Naive thymus-derived CD4-positive, alpha-beta T cell (primary cell): ENCODE measurements at regions not wholly inside any gene's neighbourhood (a gene's known extent, or its start where the extent isn't known, plus 50 kb on each side); places are given as distances from the start of the nearest gene placed in this dataset.

Experiments used
- ATAC-seq: fragments of 150-1000 bp; cut with Tn5 transposase; 2 replicates; pipeline ENCODE4 v1.10.0; 2021; ENCODE audit warnings: mild to moderate bottlenecking, moderate library complexity
- CTCF ChIA-PET: fragments of 350-600 bp; sonication (Branson Sonifier 250); formaldehyde crosslinking; loops from one replicate; lab custom pipeline; 2021; ENCODE audit warnings: antibody characterized with exemption; lab: Charles Lee
- POLR2A ChIA-PET: fragments of 350-600 bp; sonication (Branson Sonifier 250); formaldehyde crosslinking; loops from one replicate; lab custom pipeline; 2021; ENCODE audit warnings: antibody characterized with exemption, inconsistent platforms; lab: Charles Lee
- DNase-seq, 9 donors: peaks; one replicate each; pipeline versions ENCODE4 v3.0.0 to v3.0.0-alpha.2; 2020 to 2022; ENCODE audit warnings: mixed read lengths in 1 of 9
- H3K27ac ChIP-seq: one replicate; pipeline ENCODE4 v1.7.0; 2013; ENCODE audit warnings: mild to moderate bottlenecking, low read depth, low read length, moderate library complexity
- H3K27me3 ChIP-seq, 2 donors: one replicate each; pipeline ENCODE4 v1.7.0; 2013; ENCODE audit warnings: low read length in 2 of 2, mild to moderate bottlenecking in 2 of 2, moderate library complexity in 2 of 2; ENCODE audit not compliant: control insufficient read depth in 2 of 2, insufficient read depth in 2 of 2
- H3K36me3 ChIP-seq, 3 experiments: 1 replicate in 2 of 3; 2 replicates in 1 of 3; pipeline ENCODE4 v1.7.0; 2013; ENCODE audit warnings: low read length in 3 of 3, mild to moderate bottlenecking in 3 of 3, moderate library complexity in 1 of 3; ENCODE audit not compliant: insufficient read depth in 3 of 3, control insufficient read depth in 2 of 3
- H3K4me1 ChIP-seq, 2 donors: one replicate each; pipeline ENCODE4 v1.7.0; 2013; ENCODE audit warnings: low read length in 2 of 2, mild to moderate bottlenecking in 2 of 2, moderate library complexity in 1 of 2; ENCODE audit not compliant: control insufficient read depth in 2 of 2, insufficient read depth in 2 of 2
- H3K4me3 ChIP-seq: 2 replicates; pipeline ENCODE4 v1.7.0; 2013; ENCODE audit warnings: mild to moderate bottlenecking, low read length
- H3K9me3 ChIP-seq, 3 experiments: 1 replicate in 2 of 3; 2 replicates in 1 of 3; pipeline ENCODE4 v1.7.0; 2013; ENCODE audit warnings: low read length in 3 of 3; ENCODE audit not compliant: control insufficient read depth in 2 of 3
- H3K27ac Mint-ChIP-seq, 9 donors: one replicate each; pipeline ENCODE4 v1.8.0; 2020 to 2022; ENCODE audit warnings: mixed read lengths in 9 of 9, mild to moderate bottlenecking in 8 of 9, moderate library complexity in 5 of 9, inconsistent platforms in 2 of 9
- H3K27me3 Mint-ChIP-seq, 5 donors: one replicate each; pipeline ENCODE4 v1.8.0; 2021 to 2022; ENCODE audit warnings: mixed read lengths in 5 of 5, mild to moderate bottlenecking in 1 of 5
- H3K36me3 Mint-ChIP-seq, 5 donors: one replicate each; pipeline ENCODE4 v1.8.0; 2020 to 2022; ENCODE audit warnings: mixed read lengths in 5 of 5, mild to moderate bottlenecking in 3 of 5, inconsistent platforms in 1 of 5
- H3K4me1 Mint-ChIP-seq, 7 donors: one replicate each; pipeline ENCODE4 v1.8.0; 2020 to 2022; ENCODE audit warnings: mixed read lengths in 7 of 7, mild to moderate bottlenecking in 3 of 7, inconsistent platforms in 1 of 7
- H3K4me3 Mint-ChIP-seq, 10 donors: one replicate each; pipeline ENCODE4 v1.8.0; 2020 to 2022; ENCODE audit warnings: mild to moderate bottlenecking in 10 of 10, mixed read lengths in 10 of 10, moderate library complexity in 6 of 10, inconsistent platforms in 2 of 10
- H3K9me3 Mint-ChIP-seq, 11 donors: one replicate each; pipeline ENCODE4 v1.8.0; 2020 to 2022; ENCODE audit warnings: mixed read lengths in 11 of 11, mild to moderate bottlenecking in 4 of 11, inconsistent platforms in 1 of 11, moderate library complexity in 1 of 11
- intact Hi-C, 2 donors: fragments of 100-400 bp; cut with micrococcal nuclease; formaldehyde crosslinking; loops; one replicate each; pipeline ENCODE4 v1.15.1; 2023

GRCh38 chr2:167424803-167425755 is 536.8 kb downstream of the XIRP2 start:
- H3K27ac Mint-ChIP-seq, result no peak overlapping the region
- DNase-seq (no peak), ATAC-seq (no peak)
- H3K4me3 Mint-ChIP-seq, result no peak overlapping the region
- Histone ChIP-seq H3K9me3 (no peaks in the 10 kb centered on the region), H3K27me3 (no peaks in the 10 kb centered on the region), H3K4me3 (no peak overlapping the region), H3K4me1 (no peaks in the 10 kb centered on the region), H3K27ac (no peak overlapping the region), H3K36me3 (no peaks in the 10 kb centered on the region)
- peaks cover 0 to 4% (median 0%) of the 10 kb centered on the region in 5 donors for H3K27me3 Mint-ChIP-seq
- no peaks in the 10 kb centered on the region for H3K36me3 Mint-ChIP-seq
- CTCF ChIA-PET, result no interaction called here
- no peaks in the 10 kb centered on the region for H3K4me1 Mint-ChIP-seq
- POLR2A ChIA-PET, result no interaction called here
- intact Hi-C loops, result no loop called here
- H3K9me3 Mint-ChIP-seq, result peaks cover 0 to 15% (median 2%) of the 10 kb centered on the region in 11 donors

- Histone ChIP-seq H3K36me3 (no peaks in the 10 kb centered on the region), H3K9me3 (no peaks in the 10 kb centered on the region), H3K27me3 (no peaks in the 10 kb centered on the region), H3K4me1 (no peaks in the 10 kb centered on the region), H3K4me3 (no peak overlapping the region), H3K27ac (no peak overlapping the region)
- intact Hi-C loops, result no loop called here
- DNase-seq, result no peak
- ATAC-seq, result no peak
- peaks cover 0 to 14% (median 2%) of the 10 kb centered on the region in 11 donors for H3K9me3 Mint-ChIP-seq
- H3K4me1 Mint-ChIP-seq, result no peaks in the 10 kb centered on the region
- POLR2A ChIA-PET, result no interaction called here
- no peaks in the 10 kb centered on the region for H3K36me3 Mint-ChIP-seq
- H3K27me3 Mint-ChIP-seq, result peaks cover 0 to 4% (median 0%) of the 10 kb centered on the region in 5 donors
- no peak overlapping the region for H3K27ac Mint-ChIP-seq
- CTCF ChIA-PET, result no interaction called here
- no peak overlapping the region for H3K4me3 Mint-ChIP-seq
These were observed 535.9 kb downstream of the XIRP2 start for GRCh38 chr2:167424221-167424620.

GRCh38 chr2:167423731-167424130 is 535.5 kb downstream of the XIRP2 start:
- ChIA-PET CTCF (no interaction called here), POLR2A (no interaction called here)
- Mint-ChIP-seq H3K9me3 (peaks cover 0 to 14% (median 2%) of the 10 kb centered on the region in 11 donors), H3K4me1 (no peaks in the 10 kb centered on the region), H3K27me3 (peaks cover 0 to 4% (median 0%) of the 10 kb centered on the region in 5 donors), H3K36me3 (no peaks in the 10 kb centered on the region), H3K4me3 (no peak overlapping the region), H3K27ac (no peak overlapping the region)
- DNase-seq (no peak), ATAC-seq (no peak)
- Histone ChIP-seq H3K27me3 (no peaks in the 10 kb centered on the region), H3K4me1 (no peaks in the 10 kb centered on the region), H3K36me3 (no peaks in the 10 kb centered on the region), H3K4me3 (no peak overlapping the region), H3K27ac (no peak overlapping the region), H3K9me3 (no peaks in the 10 kb centered on the region)
- intact Hi-C loops, result no loop called here

GRCh38 chr2:167420211-167420610 is 531.9 kb downstream of the XIRP2 start:
- Mint-ChIP-seq H3K27ac (no peak overlapping the region), H3K4me1 (no peaks in the 10 kb centered on the region), H3K9me3 (peaks cover 0 to 13% (median 2%) of the 10 kb centered on the region in 11 donors), H3K36me3 (no peaks in the 10 kb centered on the region), H3K27me3 (peaks cover 0 to 4% (median 0%) of the 10 kb centered on the region in 5 donors), H3K4me3 (no peak overlapping the region)
- Histone ChIP-seq H3K27ac (no peak overlapping the region), H3K27me3 (no peaks in the 10 kb centered on the region), H3K9me3 (no peaks in the 10 kb centered on the region), H3K36me3 (no peaks in the 10 kb centered on the region), H3K4me1 (no peaks in the 10 kb centered on the region), H3K4me3 (no peak overlapping the region)
- ChIA-PET CTCF (no interaction called here), POLR2A (no interaction called here)
- intact Hi-C loops, result no loop called here
- ATAC-seq (no peak), DNase-seq (no peak)

GRCh38 chr2:167415068-167415467 is 526.8 kb downstream of the XIRP2 start:
- peaks cover 0 to 38% (median 5%) of the 10 kb centered on the region in 11 donors for H3K9me3 Mint-ChIP-seq
- no peak overlapping the region for H3K27ac Mint-ChIP-seq
- no peak for DNase-seq
- H3K4me1 Mint-ChIP-seq, result no peaks in the 10 kb centered on the region
- POLR2A ChIA-PET, result no interaction called here
- H3K4me3 Mint-ChIP-seq, result no peak overlapping the region
- no peaks in the 10 kb centered on the region for H3K36me3 ChIP-seq
- H3K4me3 ChIP-seq, result no peak overlapping the region
- H3K4me1 ChIP-seq, result no peaks in the 10 kb centered on the region
- intact Hi-C loops, result no loop called here
- CTCF ChIA-PET, result no interaction called here
- H3K27me3 Mint-ChIP-seq, result peaks cover 0 to 4% (median 0%) of the 10 kb centered on the region in 5 donors
- no peak overlapping the region for H3K27ac ChIP-seq
- no peaks in the 10 kb centered on the region for H3K27me3 ChIP-seq
- peaks cover 0 to 3% (median 0%) of the 10 kb centered on the region in 3 experiments for H3K9me3 ChIP-seq
- ATAC-seq, result no peak
- H3K36me3 Mint-ChIP-seq, result no peaks in the 10 kb centered on the region

- CTCF ChIA-PET, result no interaction called here
- no peak overlapping the region for H3K27ac ChIP-seq
- no peaks in the 10 kb centered on the region for H3K36me3 Mint-ChIP-seq
These were observed 523.1 kb downstream of the XIRP2 start for GRCh38 chr2:167411367-167411766.

GRCh38 chr2:167406558-167406957 is 518.3 kb downstream of the XIRP2 start:
- H3K4me1 Mint-ChIP-seq, result no peaks in the 10 kb centered on the region
- intact Hi-C loops, result no loop called here
- Histone ChIP-seq H3K4me1 (no peaks in the 10 kb centered on the region), H3K27me3 (no peaks in the 10 kb centered on the region), H3K9me3 (no peaks in the 10 kb centered on the region), H3K4me3 (no peak overlapping the region), H3K36me3 (no peaks in the 10 kb centered on the region), H3K27ac (no peak overlapping the region)
- H3K36me3 Mint-ChIP-seq, result no peaks in the 10 kb centered on the region
- no peak overlapping the region for H3K4me3 Mint-ChIP-seq
- ChIA-PET CTCF (no interaction called here), POLR2A (no interaction called here)
- H3K9me3 Mint-ChIP-seq, result peaks cover 0 to 23% (median 5%) of the 10 kb centered on the region in 11 donors
- ATAC-seq, result no peak
- H3K27ac Mint-ChIP-seq, result no peak overlapping the region
- no peak for DNase-seq
- no peaks in the 10 kb centered on the region for H3K27me3 Mint-ChIP-seq

More at GRCh38 chr2:167411367-167411766, 523.1 kb downstream of the XIRP2 start:
- H3K9me3 Mint-ChIP-seq, result peaks cover 2 to 48% (median 6%) of the 10 kb centered on the region in 11 donors
- no peak overlapping the region for H3K27ac Mint-ChIP-seq
- no peaks in the 10 kb centered on the region for H3K27me3 ChIP-seq
- H3K4me1 ChIP-seq, result no peaks in the 10 kb centered on the region
- H3K27me3 Mint-ChIP-seq, result no peaks in the 10 kb centered on the region
- H3K9me3 ChIP-seq, result peaks cover 0 to 3% (median 0%) of the 10 kb centered on the region in 3 experiments
- H3K4me3 Mint-ChIP-seq, result no peak overlapping the region
- no peak for ATAC-seq
- intact Hi-C loops, result no loop called here
- POLR2A ChIA-PET, result no interaction called here
- H3K4me3 ChIP-seq, result no peak overlapping the region
- DNase-seq, result no peak
- no peaks in the 10 kb centered on the region for H3K4me1 Mint-ChIP-seq
- no peaks in the 10 kb centered on the region for H3K36me3 ChIP-seq
